ENCODE measurements at regions not wholly inside any gene's neighbourhood (a gene's known extent, or its start where the extent isn't known, plus 50 kb on each side); places are given as distances from the start of the nearest gene placed in this dataset.

DNA sequence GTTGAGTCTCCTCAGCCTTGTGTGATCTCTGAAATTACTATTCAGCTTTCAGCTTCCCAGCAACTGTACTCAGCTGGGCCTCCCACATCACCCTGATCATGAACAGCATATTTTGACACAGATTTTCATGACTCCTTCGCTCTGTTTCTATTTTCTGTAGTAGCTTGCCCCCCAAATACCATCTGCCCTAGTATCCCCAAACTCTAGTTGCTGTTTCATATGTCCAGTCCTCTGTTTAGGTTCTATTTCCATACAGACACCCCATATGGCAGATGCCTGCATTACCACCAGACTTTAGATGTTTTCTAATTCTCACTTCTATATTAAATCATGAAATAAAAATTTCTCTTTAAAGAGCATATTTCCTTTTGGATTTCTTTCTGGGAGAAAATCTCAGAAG lies 217.2 kb upstream of the ARPP21 start:
- TF ChIP-seq, protein P1, sequence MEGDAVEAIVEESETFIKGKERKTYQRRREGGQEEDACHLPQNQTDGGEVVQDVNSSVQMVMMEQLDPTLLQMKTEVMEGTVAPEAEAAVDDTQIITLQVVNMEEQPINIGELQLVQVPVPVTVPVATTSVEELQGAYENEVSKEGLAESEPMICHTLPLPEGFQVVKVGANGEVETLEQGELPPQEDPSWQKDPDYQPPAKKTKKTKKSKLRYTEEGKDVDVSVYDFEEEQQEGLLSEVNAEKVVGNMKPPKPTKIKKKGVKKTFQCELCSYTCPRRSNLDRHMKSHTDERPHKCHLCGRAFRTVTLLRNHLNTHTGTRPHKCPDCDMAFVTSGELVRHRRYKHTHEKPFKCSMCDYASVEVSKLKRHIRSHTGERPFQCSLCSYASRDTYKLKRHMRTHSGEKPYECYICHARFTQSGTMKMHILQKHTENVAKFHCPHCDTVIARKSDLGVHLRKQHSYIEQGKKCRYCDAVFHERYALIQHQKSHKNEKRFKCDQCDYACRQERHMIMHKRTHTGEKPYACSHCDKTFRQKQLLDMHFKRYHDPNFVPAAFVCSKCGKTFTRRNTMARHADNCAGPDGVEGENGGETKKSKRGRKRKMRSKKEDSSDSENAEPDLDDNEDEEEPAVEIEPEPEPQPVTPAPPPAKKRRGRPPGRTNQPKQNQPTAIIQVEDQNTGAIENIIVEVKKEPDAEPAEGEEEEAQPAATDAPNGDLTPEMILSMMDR (IDR thresholded peaks at IDR 0.05; ENCODE audit: insufficient read depth, low read length, poor library complexity, severe bottlenecking) = no peak
- Histone ChIP-seq H3K4me3 (replicated peaks; ENCODE audit: low read depth, low read length) (no peak overlapping the region), H3K36me3 (ENCODE audit: control insufficient read depth, insufficient read depth, low read length) (no peaks in the 10 kb centered on the region), H3K27me3 (replicated peaks; ENCODE audit: control insufficient read depth, insufficient read depth, low read length) (no peaks in the 10 kb centered on the region)
- DNase-seq (ENCODE audit: extremely low read depth, insufficient read length) = no peak

DNA sequence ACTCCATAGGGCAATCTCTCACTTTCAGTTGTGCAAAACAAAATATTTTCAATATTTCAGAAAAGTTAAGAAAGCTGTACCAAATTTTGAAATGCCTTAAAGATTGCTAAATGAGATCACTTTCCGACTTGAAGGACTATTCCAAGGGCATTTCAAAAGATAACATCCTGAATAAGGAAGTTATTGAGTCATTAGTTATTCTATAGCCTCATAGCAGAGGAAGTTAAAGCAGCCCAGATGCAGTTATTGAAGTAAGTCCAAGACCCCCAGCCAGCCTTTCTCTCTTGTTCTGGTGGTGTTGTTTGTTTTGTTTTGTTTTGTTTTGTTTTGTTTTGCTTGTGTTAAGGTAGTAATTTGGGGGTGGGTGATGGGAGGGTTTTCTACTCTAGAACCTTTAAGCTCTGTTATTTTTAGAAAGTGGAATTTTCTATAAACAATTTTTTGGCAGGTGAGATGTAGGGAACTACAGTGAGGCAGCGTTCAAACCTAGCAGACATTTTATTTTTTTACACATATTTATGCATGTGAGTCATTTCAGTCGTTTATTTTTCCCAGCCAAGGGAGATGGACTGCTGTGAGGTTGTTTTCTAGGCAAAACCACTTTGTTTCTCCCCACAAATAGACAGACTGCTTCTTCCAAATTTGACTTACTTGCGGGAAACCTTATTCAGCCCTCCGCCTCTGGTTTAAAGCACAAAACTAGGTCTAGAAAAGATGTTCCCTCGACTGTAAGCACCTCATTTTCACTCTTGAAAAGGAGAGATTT lies 216.3 kb upstream of the ARPP21 start:
- no peaks in the 10 kb centered on the region for H3K36me3 ChIP-seq (ENCODE audit: control insufficient read depth, insufficient read depth, low read length)
- no peaks in the 10 kb centered on the region for H3K27me3 ChIP-seq (replicated peaks; ENCODE audit: control insufficient read depth, insufficient read depth, low read length)
- no peak for DNase-seq (ENCODE audit: extremely low read depth, insufficient read length)
- TF ChIP-seq, protein P1 (IDR thresholded peaks at IDR 0.05; ENCODE audit: insufficient read depth, low read length, poor library complexity, severe bottlenecking) = no peak
- H3K4me3 ChIP-seq (replicated peaks; ENCODE audit: low read depth, low read length) = no peak overlapping the region

DNA sequence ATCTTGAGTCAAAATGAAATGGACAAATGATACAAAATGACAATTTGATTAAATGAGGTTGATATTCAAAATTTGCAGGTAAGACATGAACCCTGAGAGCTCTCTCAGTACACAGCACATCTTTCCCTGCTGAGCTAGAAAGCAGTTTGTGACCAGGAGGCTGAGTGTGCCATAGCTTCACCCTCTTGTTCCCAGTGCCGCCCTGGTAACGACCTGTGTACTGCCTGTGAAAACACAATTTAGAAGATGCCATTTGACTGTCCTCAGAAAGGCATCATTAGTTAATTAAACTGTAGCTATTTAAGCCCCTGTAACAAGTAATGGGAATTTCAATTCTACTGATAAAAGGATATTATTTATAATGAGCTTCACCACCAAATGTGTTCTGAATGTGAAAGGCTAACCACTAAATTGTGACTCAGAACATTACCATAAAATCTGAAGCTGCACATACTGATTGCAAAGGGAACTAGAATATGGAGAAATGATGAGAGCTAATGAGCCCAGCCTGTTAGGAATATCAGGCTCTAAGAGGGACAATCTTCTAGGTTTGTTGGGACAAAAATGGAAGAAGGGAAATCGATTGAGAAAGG lies 212.9 kb upstream of the ARPP21 start:
- H3K4me3 ChIP-seq (replicated peaks; ENCODE audit: low read depth, low read length) = no peak overlapping the region
- no peaks in the 10 kb centered on the region for H3K27me3 ChIP-seq (replicated peaks; ENCODE audit: control insufficient read depth, insufficient read depth, low read length)
- TF ChIP-seq, protein P1 (IDR thresholded peaks at IDR 0.05; ENCODE audit: insufficient read depth, low read length, poor library complexity, severe bottlenecking) = no peak
- H3K36me3 ChIP-seq (ENCODE audit: control insufficient read depth, insufficient read depth, low read length) = no peaks in the 10 kb centered on the region
- no peak for DNase-seq (ENCODE audit: extremely low read depth, insufficient read length)

DNA sequence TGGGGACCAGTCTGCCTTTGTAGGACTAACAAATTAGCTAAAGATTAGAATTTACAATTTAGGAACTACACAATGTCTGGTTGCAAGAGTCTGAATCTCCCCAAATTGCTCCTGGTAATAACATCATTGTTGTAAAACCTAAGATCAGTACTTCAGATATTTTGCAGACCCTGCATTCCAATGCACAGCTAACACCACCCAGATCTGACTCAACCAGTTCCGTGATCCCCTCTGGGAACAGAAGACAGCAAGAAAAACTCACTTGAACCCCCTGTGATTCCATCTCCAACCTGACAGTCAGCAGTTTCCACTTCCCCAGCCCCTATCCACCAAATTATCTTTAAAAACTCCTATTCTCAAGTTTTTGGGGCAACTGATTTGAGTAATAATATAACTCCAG lies 201.9 kb upstream of the ARPP21 start:
- TF ChIP-seq, protein P1 (IDR thresholded peaks at IDR 0.05; ENCODE audit: insufficient read depth, low read length, poor library complexity, severe bottlenecking) = no peak

DNA sequence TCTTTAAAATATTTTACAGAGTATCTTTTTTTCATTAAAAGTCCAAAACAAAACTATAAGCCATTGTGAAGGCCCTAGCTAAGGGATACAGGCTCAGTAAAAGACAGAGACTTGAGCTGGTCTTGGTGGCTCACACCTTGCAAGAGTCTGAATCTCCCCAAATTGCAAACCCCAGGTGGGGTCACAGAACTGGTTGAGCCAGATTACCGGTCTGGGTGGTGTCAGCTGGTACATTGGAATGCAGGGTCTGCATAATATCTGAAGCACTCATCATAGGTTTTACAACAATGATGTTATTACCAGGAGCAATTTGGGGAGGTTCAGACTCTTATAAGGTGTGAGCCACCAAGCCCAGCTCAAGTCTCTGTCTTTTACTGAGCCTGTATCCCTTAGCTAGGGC lies 201.2 kb upstream of the ARPP21 start:
- Histone ChIP-seq H3K36me3 (ENCODE audit: control insufficient read depth, insufficient read depth, low read length) (no peaks in the 10 kb centered on the region), H3K4me3 (replicated peaks; ENCODE audit: low read depth, low read length) (no peak overlapping the region), H3K27me3 (replicated peaks; ENCODE audit: control insufficient read depth, insufficient read depth, low read length) (no peaks in the 10 kb centered on the region)
- DNase-seq (ENCODE audit: extremely low read depth, insufficient read length) = no peak
- TF ChIP-seq, protein P1 (IDR thresholded peaks at IDR 0.05; ENCODE audit: insufficient read depth, low read length, poor library complexity, severe bottlenecking) = no peak

More for the DNA sequence above, 201.9 kb upstream of the ARPP21 start:
- Histone ChIP-seq H3K27me3 (replicated peaks; ENCODE audit: control insufficient read depth, insufficient read depth, low read length) (no peaks in the 10 kb centered on the region), H3K36me3 (ENCODE audit: control insufficient read depth, insufficient read depth, low read length) (no peaks in the 10 kb centered on the region), H3K4me3 (replicated peaks; ENCODE audit: low read depth, low read length) (no peak overlapping the region)
- no peak for DNase-seq (ENCODE audit: extremely low read depth, insufficient read length)

Measured in GM06990 (cell line).